ENCODE measurements at regions not wholly inside any gene's neighbourhood (a gene's known extent, or its start where the extent isn't known, plus 50 kb on each side); places are given as distances from the start of the nearest gene placed in this dataset.
"Not testable (repeated sequence)": the region's sequence is repeated elsewhere in the genome, so short reads cannot be mapped to it uniquely, and the experiment has no call there.

- intact Hi-C loops (cut with DNase I); H3K36me3 ChIP-seq; H3K9me3 ChIP-seq; H3K27ac ChIP-seq; H3K4me1 ChIP-seq; H3K4me3 ChIP-seq (replicated peaks in 1 of 3); H3K27me3 ChIP-seq; DNase-seq: not testable (repeated sequence)
- WGBS, 2 donors, result 93 to 100% methylated on average over 3 of the region's 3 CpGs
Measured at GRCh38 chr3:125860547-125860946, 108.4 kb upstream of the ROPN1B start.

- H3K4me1 ChIP-seq; DNase-seq; H3K36me3 ChIP-seq; H3K27ac ChIP-seq; H3K27me3 ChIP-seq; H3K9me3 ChIP-seq; intact Hi-C loops (cut with DNase I); H3K4me3 ChIP-seq (replicated peaks in 1 of 3): not testable (repeated sequence)
- 76 to 83% methylated on average over 5 of the region's 5 CpGs for WGBS, 2 donors
Measured at GRCh38 chr3:125862841-125863254, 106.1 kb upstream of the ROPN1B start.

- WGBS, 2 donors, result 86 to 93% methylated on average over 4 of the region's 4 CpGs
- intact Hi-C loops (cut with DNase I), result not testable (repeated sequence)
Measured at GRCh38 chr3:125864532-125864931, 104.4 kb upstream of the ROPN1B start.

GRCh38 chr3:125886006-125886405, 83.0 kb upstream of the ROPN1B start:
- H3K9me3 ChIP-seq; intact Hi-C loops (cut with DNase I); H3K4me1 ChIP-seq; H3K36me3 ChIP-seq; H3K27me3 ChIP-seq; H3K4me3 ChIP-seq (replicated peaks in 1 of 3): not testable (repeated sequence)
- DNase-seq, result peak; percentile 63 to 77
- peak overlapping the region in 1 of 3 donors; percentile 1 for H3K27ac ChIP-seq
- WGBS, 2 donors, result 15 to 20% methylated on average over 6 to 12 of the region's 12 CpGs

More at GRCh38 chr3:125864532-125864931, 104.4 kb upstream of the ROPN1B start:
- not testable (repeated sequence) for H3K36me3 ChIP-seq; H3K4me3 ChIP-seq (replicated peaks in 1 of 3); H3K4me1 ChIP-seq; DNase-seq; H3K27me3 ChIP-seq; H3K9me3 ChIP-seq; H3K27ac ChIP-seq

- H3K27me3 ChIP-seq; H3K4me1 ChIP-seq; H3K27ac ChIP-seq; intact Hi-C loops (cut with DNase I); H3K4me3 ChIP-seq (replicated peaks in 1 of 3); H3K9me3 ChIP-seq; H3K36me3 ChIP-seq; DNase-seq: not testable (repeated sequence)
- WGBS, 2 donors, result 89 to 90% methylated on average over 6 of the region's 6 CpGs
Measured at GRCh38 chr3:125899181-125899580, 69.8 kb upstream of the ROPN1B start.

GRCh38 chr3:125901473-125901872, 67.5 kb upstream of the ROPN1B start:
- intact Hi-C loops (cut with DNase I); H3K36me3 ChIP-seq; DNase-seq; H3K9me3 ChIP-seq; H3K4me1 ChIP-seq; H3K27ac ChIP-seq; H3K27me3 ChIP-seq; H3K4me3 ChIP-seq (replicated peaks in 1 of 3): not testable (repeated sequence)
- WGBS, 2 donors, result 94 to 96% methylated on average over 10 of the region's 10 CpGs

- H3K4me3 ChIP-seq (replicated peaks in 1 of 3); H3K4me1 ChIP-seq; DNase-seq; H3K27ac ChIP-seq; H3K36me3 ChIP-seq; intact Hi-C loops (cut with DNase I); H3K27me3 ChIP-seq; H3K9me3 ChIP-seq: not testable (repeated sequence)
- 98% methylated on average over 12 of the region's 29 CpGs; no CpG with 5 or more reads in 1 of the 2 donors for WGBS, 2 donors
Measured at GRCh38 chr3:125903780-125904455, 65.1 kb upstream of the ROPN1B start.

- DNase-seq; H3K4me1 ChIP-seq; intact Hi-C loops (cut with DNase I); H3K27me3 ChIP-seq; H3K9me3 ChIP-seq; H3K36me3 ChIP-seq; H3K4me3 ChIP-seq (replicated peaks in 1 of 3); H3K27ac ChIP-seq: not testable (repeated sequence)
- 95 to 96% methylated on average over 5 of the region's 5 CpGs for WGBS, 2 donors
Measured at GRCh38 chr3:125907279-125907678, 61.7 kb upstream of the ROPN1B start.

- H3K4me1 ChIP-seq; H3K27ac ChIP-seq; H3K36me3 ChIP-seq; DNase-seq; H3K9me3 ChIP-seq; intact Hi-C loops (cut with DNase I); H3K4me3 ChIP-seq (replicated peaks in 1 of 3); H3K27me3 ChIP-seq: not testable (repeated sequence)
- 92 to 96% methylated on average over 6 of the region's 6 CpGs for WGBS, 2 donors
Measured at GRCh38 chr3:125910851-125911250, 58.1 kb upstream of the ROPN1B start.

GRCh38 chr3:125914608-125915436, 54.2 kb upstream of the ROPN1B start:
- DNase-seq; H3K9me3 ChIP-seq; H3K36me3 ChIP-seq; H3K27me3 ChIP-seq; H3K4me1 ChIP-seq; intact Hi-C loops (cut with DNase I): not testable (repeated sequence)
- Histone ChIP-seq H3K27ac (peak overlapping the region in 2 of 3 donors; percentile 74 to 77), H3K4me3 (replicated peaks in 1 of 3) (peak overlapping the region; percentile 2 to 74 (median 26))
- 20 to 21% methylated on average over 14 of the region's 14 CpGs for WGBS, 2 donors

- H3K36me3 ChIP-seq; H3K4me1 ChIP-seq; H3K9me3 ChIP-seq; intact Hi-C loops (cut with DNase I); H3K27me3 ChIP-seq: not testable (repeated sequence)
- WGBS, 2 donors, result 0% methylated on average over 19 to 30 of the region's 30 CpGs
- peak in 1 of 2 donors; percentile 28 for DNase-seq
- peak overlapping the region; percentile 46 to 77 (median 74) for H3K27ac ChIP-seq
- peak overlapping the region; percentile 2 to 74 (median 26) for H3K4me3 ChIP-seq (replicated peaks in 1 of 3)
Measured at GRCh38 chr3:125915437-125915787, 53.6 kb upstream of the ROPN1B start.

All from thyroid gland (tissue), 4 donors.